Left renal pelvis (tissue), 4 donors: ENCODE measurements at regions not wholly inside any gene's neighbourhood (a gene's known extent, or its start where the extent isn't known, plus 50 kb on each side); places are given as distances from the start of the nearest gene placed in this dataset.

Experiments
- DNase-seq, 4 donors: peaks; one replicate each; pipeline ENCODE4 v3.0.0-alpha.2; 2013; ENCODE audit warnings: low read depth in 4 of 4, low spot score in 3 of 4

GRCh38 chr3:157752554-157752953, 249.3 kb upstream of the VEPH1 start:
- DNase-seq = no peak

- no peak for DNase-seq
Measured at GRCh38 chr3:157751386-157751785, 248.2 kb upstream of the VEPH1 start.

GRCh38 chr3:157746391-157746790, 243.2 kb upstream of the VEPH1 start:
- no peak for DNase-seq

- no peak for DNase-seq
Measured at GRCh38 chr3:157741607-157742006, 238.4 kb upstream of the VEPH1 start.

GRCh38 chr3:157738441-157738840, 235.2 kb upstream of the VEPH1 start:
- DNase-seq = no peak

GRCh38 chr3:157718800-157719199, 215.6 kb upstream of the VEPH1 start:
- peak in 1 of 4 donors; percentile 17 for DNase-seq

GRCh38 chr3:157713101-157713500, 209.9 kb upstream of the VEPH1 start:
- DNase-seq = no peak

GRCh38 chr3:157705258-157705657, 202.0 kb upstream of the VEPH1 start:
- DNase-seq = no peak

GRCh38 chr3:157700405-157700804, 197.2 kb upstream of the VEPH1 start:
- no peak for DNase-seq

GRCh38 chr3:157695586-157695985, 192.4 kb upstream of the VEPH1 start:
- no peak for DNase-seq

GRCh38 chr3:157695103-157695502, 191.9 kb upstream of the VEPH1 start:
- DNase-seq = no peak

- DNase-seq = no peak
Measured at GRCh38 chr3:157693762-157694161, 190.5 kb upstream of the VEPH1 start.

- DNase-seq = no peak
Measured at GRCh38 chr3:157692468-157692867, 189.3 kb upstream of the VEPH1 start.

GRCh38 chr3:157683668-157684067, 180.5 kb upstream of the VEPH1 start:
- no peak for DNase-seq

- no peak for DNase-seq
Measured at GRCh38 chr3:157672061-157672460, 168.8 kb upstream of the VEPH1 start.

- DNase-seq = no peak
Measured at GRCh38 chr3:157671656-157672055, 168.4 kb upstream of the VEPH1 start.

GRCh38 chr3:157669416-157669815, 166.2 kb upstream of the VEPH1 start:
- DNase-seq = peak in 1 of 4 donors; percentile 1

GRCh38 chr3:157667493-157667892, 164.3 kb upstream of the VEPH1 start:
- DNase-seq = no peak

GRCh38 chr3:157662171-157662570, 159.0 kb upstream of the VEPH1 start:
- DNase-seq = no peak

GRCh38 chr3:157660847-157661246, 157.6 kb upstream of the VEPH1 start:
- DNase-seq = no peak

- DNase-seq = no peak
Measured at GRCh38 chr3:157652366-157652765, 149.2 kb upstream of the VEPH1 start.

GRCh38 chr3:157650699-157651098, 147.5 kb upstream of the VEPH1 start:
- DNase-seq = no peak

- DNase-seq = no peak
Measured at GRCh38 chr3:157650172-157650571, 147.0 kb upstream of the VEPH1 start.

GRCh38 chr3:157649511-157649910, 146.3 kb upstream of the VEPH1 start:
- DNase-seq = no peak
